Endodermal cell (in vitro differentiated cells): ENCODE measurements at regions not wholly inside any gene's neighbourhood (a gene's known extent, or its start where the extent isn't known, plus 50 kb on each side); places are given as distances from the start of the nearest gene placed in this dataset.

Experiments
- DNase-seq: peaks from one replicate; pipeline ENCODE4 v3.0.0-alpha.2; 2017
- H3K27ac ChIP-seq: 2 replicates; pipeline ENCODE4 v1.5.1; 2013; ENCODE audit warnings: mild to moderate bottlenecking, low read depth, low read length, moderate library complexity
- H3K27me3 ChIP-seq: 2 replicates; pipeline ENCODE4 v1.6.1; 2013; ENCODE audit warnings: mild to moderate bottlenecking, low read length, moderate library complexity; ENCODE audit not compliant: insufficient read depth, control insufficient read depth, poor library complexity, severe bottlenecking
- H3K36me3 ChIP-seq: 2 replicates; pipeline ENCODE4 v1.7.0; 2013; ENCODE audit warnings: mild to moderate bottlenecking, low read length, moderate library complexity; ENCODE audit not compliant: control insufficient read depth, insufficient read depth
- H3K4me1 ChIP-seq: one replicate; pipeline ENCODE4 v1.7.0; 2013; ENCODE audit warnings: low read length; ENCODE audit not compliant: control insufficient read depth, insufficient read depth
- H3K4me3 ChIP-seq: 2 replicates; pipeline ENCODE4 v1.5.1; 2013; ENCODE audit warnings: mild to moderate bottlenecking, low read length, moderate library complexity
- H3K9ac ChIP-seq: 2 replicates; pipeline ENCODE4 v1.6.1; 2013; ENCODE audit warnings: mild to moderate bottlenecking, low read length, moderate library complexity; ENCODE audit not compliant: poor library complexity, severe bottlenecking; ENCODE audit errors: extremely low read depth
- H3K9me3 ChIP-seq: 2 replicates; pipeline ENCODE4 v1.6.1; 2013; ENCODE audit warnings: mild to moderate bottlenecking, low read length, moderate library complexity; ENCODE audit not compliant: control insufficient read depth
- H3K27ac Mint-ChIP-seq: 2 replicates; pipeline ENCODE4 v1.8.0; 2020; ENCODE audit warnings: mixed read lengths
- H3K27me3 Mint-ChIP-seq: 2 replicates; pipeline ENCODE4 v1.8.0; 2021; ENCODE audit warnings: mild to moderate bottlenecking, mixed read lengths; ENCODE audit not compliant: insufficient read depth
- H3K36me3 Mint-ChIP-seq: 2 replicates; pipeline ENCODE4 v1.8.0; 2020; ENCODE audit warnings: low read depth, mixed read lengths
- H3K4me1 Mint-ChIP-seq: 2 replicates; pipeline ENCODE4 v1.8.0; 2020; ENCODE audit warnings: mixed read lengths
- H3K4me3 Mint-ChIP-seq: 2 replicates; pipeline ENCODE4 v1.8.0; 2020; ENCODE audit warnings: mild to moderate bottlenecking, moderate library complexity, mixed read lengths
- H3K9me3 Mint-ChIP-seq: 2 replicates; pipeline ENCODE4 v1.8.0; 2020; ENCODE audit warnings: mild to moderate bottlenecking, mixed read lengths
- CTCF ChIP-seq: fragments of 200-600 bp; sonication (generic); conservative IDR thresholded peaks from 2 replicates; pipeline ENCODE4 v1.5.0; 2021; ENCODE audit warnings: antibody characterized with exemption, mild to moderate bottlenecking
- WGBS, 2 experiments: methylation state at CpG; one replicate each; pipeline versions ENCODE4 v1.1.5 to v1.1.7; 2013; ENCODE audit warnings: missing lambda C conversion rate in 2 of 2, mixed read lengths in 1 of 2; ENCODE audit not compliant: insufficient coverage in 1 of 2, insufficient read length in 1 of 2; 5-methylcytosine and 5-hydroxymethylcytosine counted together

- no peak overlapping the region for H3K27ac Mint-ChIP-seq
- Histone ChIP-seq H3K9ac (no peak overlapping the region), H3K4me1 (no peaks in the 10 kb centered on the region), H3K27ac (no peak overlapping the region), H3K36me3 (no peaks in the 10 kb centered on the region), H3K9me3 (no peaks in the 10 kb centered on the region), H3K27me3 (no peaks in the 10 kb centered on the region), H3K4me3 (no peak overlapping the region)
- H3K9me3 Mint-ChIP-seq: peaks cover 2% of the 10 kb centered on the region
- H3K4me3 Mint-ChIP-seq: no peak overlapping the region
- no peak for DNase-seq
- peaks cover 2% of the 10 kb centered on the region for H3K27me3 Mint-ChIP-seq
- 98% methylated on average over 4 of the region's 4 CpGs; no CpG with 5 or more reads in 1 of the 2 experiments for WGBS, 2 experiments
- peaks cover 9% of the 10 kb centered on the region for H3K4me1 Mint-ChIP-seq
- H3K36me3 Mint-ChIP-seq: no peaks in the 10 kb centered on the region
- no peak for TF ChIP-seq CTCF
Observed at GRCh38 chrX:3462166-3462508, 115.7 kb upstream of the MXRA5 start.

GRCh38 chrX:3461397-3462165 is 115.1 kb upstream of the MXRA5 start:
- peaks cover 7% of the 10 kb centered on the region for H3K9me3 Mint-ChIP-seq
- no peak for DNase-seq
- peaks cover 2% of the 10 kb centered on the region for H3K27me3 Mint-ChIP-seq
- Histone ChIP-seq H3K27me3 (no peaks in the 10 kb centered on the region), H3K27ac (no peak overlapping the region), H3K4me3 (no peak overlapping the region), H3K36me3 (no peaks in the 10 kb centered on the region), H3K9me3 (no peaks in the 10 kb centered on the region), H3K9ac (no peak overlapping the region), H3K4me1 (no peaks in the 10 kb centered on the region)
- H3K36me3 Mint-ChIP-seq: no peaks in the 10 kb centered on the region
- H3K4me1 Mint-ChIP-seq: peaks cover 9% of the 10 kb centered on the region
- 91 to 100% methylated on average over 1 to 9 of the region's 12 CpGs for WGBS, 2 experiments
- no peak for TF ChIP-seq CTCF
- H3K4me3 Mint-ChIP-seq: no peak overlapping the region
- no peak overlapping the region for H3K27ac Mint-ChIP-seq

- H3K4me3 Mint-ChIP-seq: no peak overlapping the region
- H3K27ac Mint-ChIP-seq: no peak overlapping the region
- Histone ChIP-seq H3K36me3 (no peaks in the 10 kb centered on the region), H3K27me3 (no peaks in the 10 kb centered on the region), H3K9me3 (no peaks in the 10 kb centered on the region), H3K4me1 (no peaks in the 10 kb centered on the region), H3K9ac (no peak overlapping the region), H3K27ac (no peak overlapping the region), H3K4me3 (no peak overlapping the region)
- H3K27me3 Mint-ChIP-seq: no peaks in the 10 kb centered on the region
- peaks cover 15% of the 10 kb centered on the region for H3K9me3 Mint-ChIP-seq
- WGBS, 2 experiments: 95% methylated on average over 2 of the region's 2 CpGs; no CpG with 5 or more reads in 1 of the 2 experiments
- no peaks in the 10 kb centered on the region for H3K36me3 Mint-ChIP-seq
- no peak for DNase-seq
- TF ChIP-seq CTCF: no peak
- no peaks in the 10 kb centered on the region for H3K4me1 Mint-ChIP-seq
Observed at GRCh38 chrX:3455796-3456195, 109.3 kb upstream of the MXRA5 start.
